Adipose tissue (tissue), 3 donors: ENCODE measurements at regions not wholly inside any gene's neighbourhood (a gene's known extent, or its start where the extent isn't known, plus 50 kb on each side); places are given as distances from the start of the nearest gene placed in this dataset.

ENCODE experiments used
- H3K27ac ChIP-seq: one replicate; pipeline ENCODE4 v1.5.1; 2013; ENCODE audit warnings: low read depth, low read length
- WGBS, 3 donors: extraction: QIAGEN DNeasy Blood & Tissue Kit; methylation state at CpG; one replicate each; pipeline ENCODE4 v1.1.7; 2013; 5-methylcytosine and 5-hydroxymethylcytosine counted together
- donor health status: healthy with polysubstance abuse.
- donor health status: Bipolar disorder and iron deficiency.
- donor health status: healthy.

- WGBS, 3 donors = 81 to 91% (median 90%) methylated on average over 21 of the region's 21 CpGs
- no peak overlapping the region for H3K27ac ChIP-seq
Measured at GRCh38 chr2:217066510-217067270, 206.8 kb upstream of the TNP1 start.

- no peak overlapping the region for H3K27ac ChIP-seq
- WGBS, 3 donors = 72 to 81% (median 77%) methylated on average over 7 of the region's 7 CpGs
Measured at GRCh38 chr2:217065695-217066405, 206.0 kb upstream of the TNP1 start.

- H3K27ac ChIP-seq = no peak overlapping the region
- WGBS, 3 donors = 58 to 59% (median 59%) methylated on average over 4 of the region's 4 CpGs
Measured at GRCh38 chr2:217065012-217065290, 205.1 kb upstream of the TNP1 start.

GRCh38 chr2:217064234-217065011, 204.6 kb upstream of the TNP1 start:
- 39 to 52% (median 42%) methylated on average over 16 of the region's 16 CpGs for WGBS, 3 donors
- no peak overlapping the region for H3K27ac ChIP-seq

- no peak overlapping the region for H3K27ac ChIP-seq
- 78 to 86% (median 81%) methylated on average over 5 of the region's 5 CpGs for WGBS, 3 donors
Measured at GRCh38 chr2:217063238-217063755, 203.4 kb upstream of the TNP1 start.

GRCh38 chr2:217062768-217063167, 202.9 kb upstream of the TNP1 start:
- no peak overlapping the region for H3K27ac ChIP-seq
- WGBS, 3 donors = 85 to 97% (median 86%) methylated on average over 6 of the region's 6 CpGs

GRCh38 chr2:217061916-217062505, 202.1 kb upstream of the TNP1 start:
- WGBS, 3 donors = 84 to 92% (median 92%) methylated on average over 7 of the region's 7 CpGs
- H3K27ac ChIP-seq = no peak overlapping the region

GRCh38 chr2:217060951-217061547, 201.2 kb upstream of the TNP1 start:
- WGBS, 3 donors = 81 to 88% (median 86%) methylated on average over 3 of the region's 3 CpGs
- H3K27ac ChIP-seq = no peak overlapping the region

- H3K27ac ChIP-seq = no peak overlapping the region
- 79 to 90% (median 89%) methylated on average over 2 of the region's 2 CpGs for WGBS, 3 donors
Measured at GRCh38 chr2:217060516-217060915, 200.7 kb upstream of the TNP1 start.

- H3K27ac ChIP-seq = no peak overlapping the region
- 95 to 97% (median 96%) methylated on average over 4 of the region's 4 CpGs for WGBS, 3 donors
Measured at GRCh38 chr2:217058791-217059755, 199.2 kb upstream of the TNP1 start.

- WGBS, 3 donors = 86 to 90% (median 88%) methylated on average over 3 of the region's 3 CpGs
Measured at GRCh38 chr2:217057773-217058172, 197.9 kb upstream of the TNP1 start.

GRCh38 chr2:217055624-217056023, 195.8 kb upstream of the TNP1 start:
- WGBS, 3 donors = 77 to 96% (median 89%) methylated on average over 1 of the region's 1 CpG
- H3K27ac ChIP-seq = no peak overlapping the region

More at GRCh38 chr2:217057773-217058172, 197.9 kb upstream of the TNP1 start:
- H3K27ac ChIP-seq = no peak overlapping the region

GRCh38 chr2:217054791-217055190, 194.9 kb upstream of the TNP1 start:
- no peak overlapping the region for H3K27ac ChIP-seq
- 68 to 82% (median 81%) methylated on average over 4 of the region's 4 CpGs for WGBS, 3 donors

- 88 to 94% (median 90%) methylated on average over 2 of the region's 2 CpGs for WGBS, 3 donors
- H3K27ac ChIP-seq = no peak overlapping the region
Measured at GRCh38 chr2:217052856-217053577, 193.2 kb upstream of the TNP1 start.

- 80 to 92% (median 82%) methylated on average over 2 of the region's 2 CpGs for WGBS, 3 donors
- H3K27ac ChIP-seq = no peak overlapping the region
Measured at GRCh38 chr2:217051416-217051815, 191.6 kb upstream of the TNP1 start.

GRCh38 chr2:217049956-217050355, 190.1 kb upstream of the TNP1 start:
- H3K27ac ChIP-seq = no peak overlapping the region
- 62 to 87% (median 75%) methylated on average over 3 of the region's 3 CpGs for WGBS, 3 donors

- H3K27ac ChIP-seq = no peak overlapping the region
- WGBS, 3 donors = 73 to 82% (median 75%) methylated on average over 7 of the region's 7 CpGs
Measured at GRCh38 chr2:217049422-217049821, 189.6 kb upstream of the TNP1 start.
